SK-N-SH (cell line): ENCODE measurements at regions not wholly inside any gene's neighbourhood (a gene's known extent, or its start where the extent isn't known, plus 50 kb on each side); places are given as distances from the start of the nearest gene placed in this dataset.

Experiments used
- CTCF ChIA-PET: fragments of 300-600, 350-600 bp; formaldehyde crosslinking; extraction: SDS; loops from one replicate; lab custom pipeline; 2021; lab: Yijun Ruan, JAX
- POLR2A ChIA-PET: fragments of 350-600 bp; sonication (Branson Sonifier 250); formaldehyde crosslinking; extraction: SDS; loops from one replicate; lab custom pipeline; 2020; ENCODE audit warnings: antibody characterized with exemption, inconsistent platforms; lab: Yijun Ruan, JAX
- DNase-seq: peaks from one replicate; pipeline ENCODE4 v3.0.0; 2012
- H2AFZ ChIP-seq: fragments of 200-600 bp; sonication (generic); 2 replicates; pipeline ENCODE4 v1.8.1; 2016; ENCODE audit warnings: antibody characterized with exemption, mild to moderate bottlenecking, low read depth
- H3F3A ChIP-seq: fragments of 200-600 bp; sonication (generic); replicated peaks from 2 replicates; pipeline ENCODE3; 2016; ENCODE audit warnings: antibody characterized with exemption, mild to moderate bottlenecking; ENCODE audit not compliant: insufficient read depth
- H3K27ac ChIP-seq, 2 experiments: fragments of 200-500 bp in 1 of 2; fragments of 200-600 bp in 1 of 2; sonication (Bioruptor generic) in 1 of 2; sonication (generic), shearing (Covaris generic) in 1 of 2; 2 replicates each; pipeline versions ENCODE4 v1.5.1 to v1.6.1; 2014 to 2016; ENCODE audit warnings: low read depth in 2 of 2, inconsistent platforms in 1 of 2, low read length in 1 of 2, mild to moderate bottlenecking in 1 of 2, mixed read lengths in 1 of 2
- H3K27me3 ChIP-seq: fragments of 200-600 bp; sonication (generic), shearing (Covaris generic); 2 replicates; pipeline ENCODE4 v1.6.1; 2016; ENCODE audit warnings: mixed run types; ENCODE audit not compliant: insufficient read depth
- H3K36me3 ChIP-seq, 2 experiments: fragments of 200-500 bp in 1 of 2; fragments of 200-600 bp in 1 of 2; sonication (Bioruptor generic) in 1 of 2; sonication (generic) in 1 of 2; replicated peaks in 1 of 2; 2 replicates each; pipeline versions ENCODE3 to v1.5.1; 2014 to 2016; ENCODE audit warnings: low read length in 1 of 2, mild to moderate bottlenecking in 1 of 2; ENCODE audit not compliant: insufficient read depth in 2 of 2, control insufficient read depth in 1 of 2
- H3K4me1 ChIP-seq, 2 experiments: fragments of 200-500 bp in 1 of 2; fragments of 200-600 bp in 1 of 2; sonication (Bioruptor generic) in 1 of 2; sonication (generic), shearing (Covaris generic) in 1 of 2; 2 replicates each; pipeline versions ENCODE4 v1.5.1 to v1.6.1; 2014 to 2016; ENCODE audit warnings: low read depth in 1 of 2, low read length in 1 of 2, mixed run types in 1 of 2; ENCODE audit not compliant: insufficient read depth in 2 of 2, control insufficient read depth in 1 of 2
- H3K4me2 ChIP-seq: fragments of 200-600 bp; sonication (generic), shearing (Covaris generic); 2 replicates; pipeline ENCODE4 v1.6.1; 2017; ENCODE audit warnings: mixed run types
- H3K4me3 ChIP-seq, 2 experiments: fragments of 200-500 bp in 1 of 2; fragments of 200-600 bp in 1 of 2; sonication (Bioruptor generic) in 1 of 2; sonication (generic), shearing (Covaris generic) in 1 of 2; 2 replicates each; pipeline versions ENCODE4 v1.5.1 to v1.8.1; 2014 to 2016; ENCODE audit warnings: low read depth in 2 of 2, inconsistent platforms in 1 of 2, low read length in 1 of 2, mild to moderate bottlenecking in 1 of 2, mixed read lengths in 1 of 2, moderate library complexity in 1 of 2
- H3K79me2 ChIP-seq: fragments of 200-600 bp; sonication (generic); 2 replicates; pipeline ENCODE4 v1.8.1; 2017; ENCODE audit warnings: mild to moderate bottlenecking; ENCODE audit not compliant: insufficient read depth
- H3K9ac ChIP-seq: fragments of 200-600 bp; sonication (generic); 2 replicates; pipeline ENCODE4 v1.6.1; 2017; ENCODE audit warnings: mixed run types
- H3K9me2 ChIP-seq: fragments of 200-600 bp; sonication (generic); 2 replicates; pipeline ENCODE4 v1.6.1; 2017; ENCODE audit warnings: mixed run types
- H3K9me3 ChIP-seq: fragments of 200-600 bp; sonication (generic); 2 replicates; pipeline ENCODE4 v1.6.1; 2017; ENCODE audit warnings: mixed run types, mild to moderate bottlenecking, moderate library complexity
- H4K20me1 ChIP-seq: fragments of 200-600 bp; sonication (generic); 2 replicates; pipeline ENCODE4 v1.6.1; 2017; ENCODE audit warnings: mild to moderate bottlenecking, mixed run types; ENCODE audit not compliant: insufficient read depth
- CHD2 ChIP-seq: fragments of 150-350 bp; IDR thresholded peaks from 2 replicates; pipeline ENCODE4 v1.6.1; 2018; ENCODE audit warnings: low read length; ENCODE audit not compliant: partially characterized antibody
- ELF1 ChIP-seq: IDR thresholded peaks from 2 replicates; pipeline ENCODE4 v1.4.0; 2012
- EP300 ChIP-seq, 2 experiments: IDR thresholded peaks; 2 replicates each; pipeline versions ENCODE4 v1.4.0 to v1.6.1; 2012; ENCODE audit warnings: borderline replicate concordance in 1 of 2, low read depth in 1 of 2, low read length in 1 of 2
- FOXJ3 ChIP-seq: sonication (generic); formaldehyde crosslinking; IDR thresholded peaks from 2 replicates; pipeline ENCODE4 v1.5.1; 2020; ENCODE audit warnings: mild to moderate bottlenecking, missing genetic modification reagents
- FOXM1 ChIP-seq: IDR thresholded peaks from 2 replicates; pipeline ENCODE4 v1.4.0; 2012; ENCODE audit warnings: low read depth, mild to moderate bottlenecking
- GABPA ChIP-seq: IDR thresholded peaks from 2 replicates; pipeline ENCODE4 v1.4.0; 2012; ENCODE audit warnings: low read depth, mild to moderate bottlenecking
- IRF3 ChIP-seq: fragments of 150-350 bp; IDR thresholded peaks from 2 replicates; pipeline ENCODE4 v1.6.1; 2016; ENCODE audit warnings: mild to moderate bottlenecking, low read depth, low read length
- JUND ChIP-seq: IDR thresholded peaks from 2 replicates; pipeline ENCODE4 v1.4.0; 2012
- MEF2A ChIP-seq: IDR thresholded peaks from 2 replicates; pipeline ENCODE4 v1.4.0; 2012; ENCODE audit warnings: low read depth, borderline replicate concordance
- MXI1 ChIP-seq: IDR thresholded peaks from 2 replicates; pipeline ENCODE4 v1.6.1; 2012; ENCODE audit warnings: mild to moderate bottlenecking, low read depth, low read length, improper control_type of control experiment
- PBX3 ChIP-seq: IDR thresholded peaks from 2 replicates; pipeline ENCODE4; 2012
- RAD21 ChIP-seq: IDR thresholded peaks from 2 replicates; pipeline ENCODE4 v1.6.1; 2012; ENCODE audit warnings: mild to moderate bottlenecking, low read length
- RFX5 ChIP-seq: IDR thresholded peaks from 2 replicates; pipeline ENCODE4 v1.6.1; 2012; ENCODE audit warnings: mild to moderate bottlenecking, improper control_type of control experiment, low read length
- TCF12 ChIP-seq: IDR thresholded peaks from 2 replicates; pipeline ENCODE4 v1.4.0; 2012
- USF1 ChIP-seq: IDR thresholded peaks from 2 replicates; pipeline ENCODE4 v1.4.0; 2012; ENCODE audit warnings: low read depth, borderline replicate concordance
- YY1 ChIP-seq: IDR thresholded peaks from 2 replicates; pipeline ENCODE4 v1.4.0; 2012; ENCODE audit warnings: low read depth, mild to moderate bottlenecking
- WGBS: methylation state at CpG from one replicate; pipeline ENCODE4 v1.1.6; 2017; ENCODE audit warnings: low lambda C conversion rate; 5-methylcytosine and 5-hydroxymethylcytosine counted together

GRCh38 chr10:36650274-36650673 is 475.1 kb upstream of the ANKRD30A start:
- Histone ChIP-seq H3F3A (no peaks in the 10 kb centered on the region), H3K9me3 (no peaks in the 10 kb centered on the region), H3K27me3 (no peaks in the 10 kb centered on the region), H3K9me2 (no peaks in the 10 kb centered on the region), H3K4me3 (no peak overlapping the region), H2AFZ (no peak overlapping the region), H3K36me3 (no peaks in the 10 kb centered on the region), H3K4me1 (no peaks in the 10 kb centered on the region), H3K4me2 (no peak overlapping the region), H3K27ac (no peak overlapping the region), H4K20me1 (no peaks in the 10 kb centered on the region), H3K79me2 (no peaks in the 10 kb centered on the region), H3K9ac (no peak overlapping the region)
- CTCF ChIA-PET, result no interaction called here
- POLR2A ChIA-PET, result no interaction called here
- no peak for TF ChIP-seq FOXM1
- no peak for TF ChIP-seq MEF2A
- no peak for TF ChIP-seq MXI1
- no peak for TF ChIP-seq RFX5
- WGBS, result 89% methylated on average over 6 of the region's 6 CpGs
- no peak for DNase-seq

- Histone ChIP-seq H3K36me3 (no peaks in the 10 kb centered on the region), H3K27ac (no peak overlapping the region), H3F3A (no peaks in the 10 kb centered on the region), H3K9ac (no peak overlapping the region), H3K4me3 (no peak overlapping the region), H3K4me1 (no peaks in the 10 kb centered on the region), H3K9me3 (no peaks in the 10 kb centered on the region), H3K27me3 (no peaks in the 10 kb centered on the region), H4K20me1 (no peaks in the 10 kb centered on the region), H2AFZ (no peak overlapping the region), H3K4me2 (no peak overlapping the region), H3K9me2 (no peaks in the 10 kb centered on the region), H3K79me2 (no peaks in the 10 kb centered on the region)
- ChIA-PET CTCF (no interaction called here), POLR2A (no interaction called here)
- 90% methylated on average over 10 of the region's 10 CpGs for WGBS
- TF ChIP-seq GABPA, result no peak
- no peak for DNase-seq
These were observed 477.9 kb upstream of the ANKRD30A start for GRCh38 chr10:36647540-36647939.

GRCh38 chr10:36640626-36641025 is 484.8 kb upstream of the ANKRD30A start:
- ChIA-PET CTCF (interaction anchor here (0.7 kb wide), 1 partner anchor 139 kb away, joined by 3 read pairs; no protein-coding TSS in a partner anchor), POLR2A (no interaction called here)
- H3K27me3 ChIP-seq, result no peaks in the 10 kb centered on the region
- no peak overlapping the region for H3K4me2 ChIP-seq
- H3K9me2 ChIP-seq, result no peaks in the 10 kb centered on the region
- H3F3A ChIP-seq, result peaks cover 10% of the 10 kb centered on the region
- peaks cover 0 to 8% of the 10 kb centered on the region in 2 experiments; a peak in 1 of 4 replicates for H3K4me1 ChIP-seq
- no peaks in the 10 kb centered on the region for H3K9me3 ChIP-seq
- no peak for DNase-seq
- H4K20me1 ChIP-seq, result no peaks in the 10 kb centered on the region
- no peak overlapping the region for H2AFZ ChIP-seq
- no peak overlapping the region for H3K27ac ChIP-seq
- no peak overlapping the region for H3K4me3 ChIP-seq
- H3K36me3 ChIP-seq, result no peaks in the 10 kb centered on the region
- 85% methylated on average over 4 of the region's 4 CpGs for WGBS
- TF ChIP-seq FOXM1 (no peak), YY1 (no peak), RAD21 (no peak), USF1 (no peak), CHD2 (no peak), PBX3 (no peak), FOXJ3 (CRISPR knock-in tag) (no peak), EP300 (IDR thresholded peaks at IDR 0.05; ENCODE audit: borderline replicate concordance in 1 of 2, low read depth in 1 of 2, low read length in 1 of 2) (no peak), MEF2A (no peak), IRF3 (no peak), JUND (no peak), ELF1 (no peak), TCF12 (no peak)
- H3K79me2 ChIP-seq, result no peaks in the 10 kb centered on the region
- H3K9ac ChIP-seq, result no peak overlapping the region
